WI38 (cell line): ENCODE measurements at regions not wholly inside any gene's neighbourhood (a gene's known extent, or its start where the extent isn't known, plus 50 kb on each side); places are given as distances from the start of the nearest gene placed in this dataset.
"Not testable (repeated sequence)": the region's sequence is repeated elsewhere in the genome, so short reads cannot be mapped to it uniquely, and the experiment has no call there.

Experiments used
- H3K4me3 ChIP-seq: 2 replicates; pipeline ENCODE4 v1.5.1; 2011; ENCODE audit warnings: low read depth, mild to moderate bottlenecking, control low read depth, low read length
- CTCF ChIP-seq: IDR thresholded peaks from 2 replicates; pipeline ENCODE4 v1.5.1; 2012; ENCODE audit warnings: low read depth, mild to moderate bottlenecking, control low read depth, low read length

- TF ChIP-seq CTCF, result no peak
- no peak overlapping the region for H3K4me3 ChIP-seq
Observed at GRCh38 chr2:67896076-67896475, 166.7 kb downstream of the C1D start.

- H3K4me3 ChIP-seq, result no peak overlapping the region
- TF ChIP-seq CTCF, result no peak
Observed at GRCh38 chr2:67896476-67896875, 166.3 kb downstream of the C1D start.

- no peak overlapping the region for H3K4me3 ChIP-seq
- no peak for TF ChIP-seq CTCF
Observed at GRCh38 chr2:67898595-67898994, 164.2 kb downstream of the C1D start.

GRCh38 chr2:67899187-67899586 is 163.6 kb downstream of the C1D start:
- no peak for TF ChIP-seq CTCF
- H3K4me3 ChIP-seq, result no peak overlapping the region

- H3K4me3 ChIP-seq, result no peak overlapping the region
- no peak for TF ChIP-seq CTCF
Observed at GRCh38 chr2:67900826-67901225, 162.0 kb downstream of the C1D start.

- H3K4me3 ChIP-seq, result no peak overlapping the region
- TF ChIP-seq CTCF, result no peak
Observed at GRCh38 chr2:67904566-67904965, 158.2 kb downstream of the C1D start.

- no peak for TF ChIP-seq CTCF
- H3K4me3 ChIP-seq, result no peak overlapping the region
Observed at GRCh38 chr2:67904966-67905365, 157.8 kb downstream of the C1D start.

GRCh38 chr2:67906547-67906946 is 156.3 kb downstream of the C1D start:
- H3K4me3 ChIP-seq, result not testable (repeated sequence)
